Endothelial cell (in vitro differentiated cells): ENCODE measurements at regions not wholly inside any gene's neighbourhood (a gene's known extent, or its start where the extent isn't known, plus 50 kb on each side); places are given as distances from the start of the nearest gene placed in this dataset.

Experiments used
- DNase-seq: peaks from one replicate; pipeline ENCODE4 v3.0.0; 2021; ENCODE audit warnings: low spot score
- H3K27ac Mint-ChIP-seq: one replicate; pipeline ENCODE4 v1.8.0; 2021; ENCODE audit warnings: mixed read lengths, inconsistent platforms; ENCODE audit not compliant: unreplicated experiment
- H3K27me3 Mint-ChIP-seq: one replicate; pipeline ENCODE4 v1.8.0; 2021; ENCODE audit warnings: mild to moderate bottlenecking, moderate library complexity, mixed read lengths, inconsistent platforms; ENCODE audit not compliant: unreplicated experiment
- H3K36me3 Mint-ChIP-seq: one replicate; pipeline ENCODE4 v1.8.0; 2021; ENCODE audit warnings: mild to moderate bottlenecking, low read depth, mixed read lengths, inconsistent platforms; ENCODE audit not compliant: unreplicated experiment
- H3K4me1 Mint-ChIP-seq: one replicate; pipeline ENCODE4 v1.8.0; 2021; ENCODE audit warnings: mild to moderate bottlenecking, mixed read lengths, inconsistent platforms; ENCODE audit not compliant: unreplicated experiment
- H3K4me3 Mint-ChIP-seq: one replicate; pipeline ENCODE4 v1.8.0; 2021; ENCODE audit warnings: mild to moderate bottlenecking, mixed read lengths, inconsistent platforms; ENCODE audit not compliant: unreplicated experiment
- H3K9me3 Mint-ChIP-seq: one replicate; pipeline ENCODE4 v1.8.0; 2021; ENCODE audit warnings: mixed read lengths, inconsistent platforms; ENCODE audit not compliant: unreplicated experiment
- CTCF ChIP-seq: fragments of 200-600 bp; sonication (generic); IDR thresholded peaks from one replicate; pipeline ENCODE4 v1.5.0; 2021; ENCODE audit warnings: antibody characterized with exemption; ENCODE audit not compliant: unreplicated experiment

GRCh38 chr2:18422432-18423165 is 137.9 kb downstream of the RDH14 start:
- Mint-ChIP-seq H3K27me3 (no peaks in the 10 kb centered on the region), H3K9me3 (no peaks in the 10 kb centered on the region), H3K27ac (no peak overlapping the region), H3K4me1 (no peaks in the 10 kb centered on the region), H3K4me3 (no peak overlapping the region), H3K36me3 (no peaks in the 10 kb centered on the region)
- no peak for DNase-seq
- no peak for TF ChIP-seq CTCF

GRCh38 chr2:18413676-18414396 is 146.6 kb downstream of the RDH14 start:
- Mint-ChIP-seq H3K27me3 (no peaks in the 10 kb centered on the region), H3K27ac (no peak overlapping the region), H3K4me1 (peaks cover 4% of the 10 kb centered on the region), H3K36me3 (no peaks in the 10 kb centered on the region), H3K9me3 (no peaks in the 10 kb centered on the region), H3K4me3 (no peak overlapping the region)
- DNase-seq, result no peak
- TF ChIP-seq CTCF, result no peak

GRCh38 chr2:18412980-18413675 is 147.3 kb downstream of the RDH14 start:
- no peaks in the 10 kb centered on the region for H3K27me3 Mint-ChIP-seq
- H3K36me3 Mint-ChIP-seq, result no peaks in the 10 kb centered on the region
- DNase-seq, result no peak
- H3K9me3 Mint-ChIP-seq, result no peaks in the 10 kb centered on the region
- H3K4me3 Mint-ChIP-seq, result no peak overlapping the region
- no peak for TF ChIP-seq CTCF
- H3K27ac Mint-ChIP-seq, result no peak overlapping the region
- H3K4me1 Mint-ChIP-seq, result peaks cover 4% of the 10 kb centered on the region

GRCh38 chr2:18411626-18412025 is 148.8 kb downstream of the RDH14 start:
- H3K27me3 Mint-ChIP-seq, result no peaks in the 10 kb centered on the region
- no peak overlapping the region for H3K4me3 Mint-ChIP-seq
- no peak overlapping the region for H3K27ac Mint-ChIP-seq
- no peak for DNase-seq
- no peak for TF ChIP-seq CTCF
- no peaks in the 10 kb centered on the region for H3K36me3 Mint-ChIP-seq
- H3K9me3 Mint-ChIP-seq, result no peaks in the 10 kb centered on the region
- H3K4me1 Mint-ChIP-seq, result peaks cover 4% of the 10 kb centered on the region

- no peak for TF ChIP-seq CTCF
- no peak overlapping the region for H3K27ac Mint-ChIP-seq
- no peaks in the 10 kb centered on the region for H3K9me3 Mint-ChIP-seq
- H3K27me3 Mint-ChIP-seq, result no peaks in the 10 kb centered on the region
- H3K4me3 Mint-ChIP-seq, result no peak overlapping the region
- H3K36me3 Mint-ChIP-seq, result no peaks in the 10 kb centered on the region
- H3K4me1 Mint-ChIP-seq, result peaks cover 4% of the 10 kb centered on the region
- DNase-seq, result no peak
Observed at GRCh38 chr2:18410543-18410942, 149.9 kb downstream of the RDH14 start.
